Fibroblast of lung (primary cell): ENCODE measurements at regions not wholly inside any gene's neighbourhood (a gene's known extent, or its start where the extent isn't known, plus 50 kb on each side); places are given as distances from the start of the nearest gene placed in this dataset.

Experiments used
- CTCF ChIP-seq, 2 donors: IDR thresholded peaks in 1 of 2; conservative IDR thresholded peaks in 1 of 2; 1 replicate in 1 of 2; 2 replicates in 1 of 2; pipeline ENCODE4 v1.5.1; 2011 to 2012; ENCODE audit warnings: low read length in 2 of 2, control low read depth in 1 of 2, inconsistent platforms in 1 of 2, low read depth in 1 of 2, mild to moderate bottlenecking in 1 of 2
- EZH2 ChIP-seq: IDR thresholded peaks from 2 replicates; pipeline ENCODE4 v1.5.1; 2012; ENCODE audit warnings: low read length, control low read depth, mild to moderate bottlenecking; ENCODE audit errors: missing control alignments

GRCh38 chr4:37528166-37528885 lies 157.8 kb downstream of the RELL1 start:
- TF ChIP-seq CTCF (conservative IDR thresholded peaks at IDR 0.05 in 1 of 2, IDR thresholded peaks at IDR 0.05 in 1 of 2; ENCODE audit: low read depth in 1 of 2, low read length in 2 of 2) (no peak), EZH2 (no peak)
